SK-N-SH (cell line): ENCODE measurements at regions not wholly inside any gene's neighbourhood (a gene's known extent, or its start where the extent isn't known, plus 50 kb on each side); places are given as distances from the start of the nearest gene placed in this dataset.

Experiments
- CTCF ChIP-seq: fragments of 200-600 bp; sonication (generic); IDR thresholded peaks from 2 replicates; pipeline ENCODE4 v1.6.1; 2017; ENCODE audit warnings: antibody characterized with exemption, mild to moderate bottlenecking, moderate library complexity
- ELF1 ChIP-seq: IDR thresholded peaks from 2 replicates; pipeline ENCODE4 v1.4.0; 2012
- EZH2phosphoT487 ChIP-seq: fragments of 200-600 bp; sonication (generic); IDR thresholded peaks from 2 replicates; pipeline ENCODE4 v1.6.1; 2017; ENCODE audit warnings: low read depth, mixed run types, mild to moderate bottlenecking, antibody characterized with exemption, moderate library complexity, borderline replicate concordance
- GABPA ChIP-seq: IDR thresholded peaks from 2 replicates; pipeline ENCODE4 v1.4.0; 2012; ENCODE audit warnings: low read depth, mild to moderate bottlenecking
- MXI1 ChIP-seq: IDR thresholded peaks from 2 replicates; pipeline ENCODE4 v1.6.1; 2012; ENCODE audit warnings: mild to moderate bottlenecking, low read depth, low read length, improper control_type of control experiment
- NFIC ChIP-seq: IDR thresholded peaks from 2 replicates; pipeline ENCODE4 v1.4.0; 2012; ENCODE audit warnings: borderline replicate concordance
- POLR2AphosphoS5 ChIP-seq: IDR thresholded peaks from 2 replicates; pipeline ENCODE4 v1.6.1; 2012; ENCODE audit warnings: low read depth, low read length
- RAD21 ChIP-seq: IDR thresholded peaks from 2 replicates; pipeline ENCODE4 v1.6.1; 2012; ENCODE audit warnings: mild to moderate bottlenecking, low read length
- REST ChIP-seq: IDR thresholded peaks from 2 replicates; pipeline ENCODE4 v1.6.1; 2012; ENCODE audit warnings: mild to moderate bottlenecking, low read depth, low read length, moderate library complexity
- TAF1 ChIP-seq: IDR thresholded peaks from 2 replicates; pipeline ENCODE4 v1.6.1; 2012; ENCODE audit warnings: low read depth, mild to moderate bottlenecking, low read length, moderate library complexity, borderline replicate concordance

DNA sequence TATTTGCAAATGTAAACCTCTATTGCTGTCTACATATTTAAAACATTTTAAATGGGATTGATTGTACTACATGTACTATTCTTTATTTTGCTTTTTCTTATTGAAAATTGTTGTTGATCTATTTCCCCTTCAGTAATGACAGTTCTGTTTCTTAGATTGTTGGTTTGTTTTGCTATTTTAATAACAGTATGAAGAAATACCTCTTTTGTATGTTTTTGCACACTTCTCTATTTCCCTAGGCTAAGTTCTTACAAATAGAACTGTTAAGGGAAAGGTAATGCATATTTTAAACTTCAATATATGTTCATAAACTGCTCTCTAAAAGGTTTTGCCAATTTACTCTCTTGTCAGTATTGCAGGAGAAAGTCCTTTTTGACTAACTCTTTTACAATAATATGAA, 195.0 kb upstream of the PRPS1L1 start:
- TF ChIP-seq CTCF (no peak), GABPA (no peak), RAD21 (no peak), ELF1 (no peak), POLR2AphosphoS5 (no peak), TAF1 (no peak), NFIC (no peak), REST (no peak), EZH2phosphoT487 (no peak; the same call in 1 of the 2 replicates), MXI1 (no peak)
